Hepatic stellate cell (primary cell): ENCODE measurements at regions not wholly inside any gene's neighbourhood (a gene's known extent, or its start where the extent isn't known, plus 50 kb on each side); places are given as distances from the start of the nearest gene placed in this dataset.

ENCODE experiments used
- DNase-seq: peaks from one replicate; pipeline ENCODE4 v3.0.0; 2011; ENCODE audit warnings: low spot score

GRCh38 chr10:124346831-124347230 lies 71.9 kb downstream of the OAT start:
- DNase-seq: no peak

GRCh38 chr10:124345521-124345920 lies 73.2 kb downstream of the OAT start:
- DNase-seq: no peak

- DNase-seq: no peak
These were observed 73.8 kb downstream of the OAT start for GRCh38 chr10:124344931-124345330.

- no peak for DNase-seq
These were observed 74.5 kb downstream of the OAT start for GRCh38 chr10:124344266-124344590.

GRCh38 chr10:124343351-124344265 lies 75.1 kb downstream of the OAT start:
- DNase-seq: no peak

GRCh38 chr10:124342821-124343170 lies 75.9 kb downstream of the OAT start:
- DNase-seq: no peak

GRCh38 chr10:124342136-124342820 lies 76.4 kb downstream of the OAT start:
- DNase-seq: no peak

GRCh38 chr10:124341768-124342135 lies 77.0 kb downstream of the OAT start:
- no peak for DNase-seq

- DNase-seq: peak; percentile 72
These were observed 78.5 kb downstream of the OAT start for GRCh38 chr10:124340033-124340760.

GRCh38 chr10:124339119-124340032 lies 79.3 kb downstream of the OAT start:
- DNase-seq: no peak

GRCh38 chr10:124338276-124338925 lies 80.3 kb downstream of the OAT start:
- no peak for DNase-seq

- DNase-seq: no peak
These were observed 82.5 kb downstream of the OAT start for GRCh38 chr10:124336186-124336585.

GRCh38 chr10:124333931-124334330 lies 84.8 kb downstream of the OAT start:
- no peak for DNase-seq

GRCh38 chr10:124332426-124332825 lies 86.3 kb downstream of the OAT start:
- DNase-seq: no peak

- DNase-seq: no peak
These were observed 88.8 kb downstream of the OAT start for GRCh38 chr10:124329941-124330340.

- DNase-seq: no peak
These were observed 89.4 kb downstream of the OAT start for GRCh38 chr10:124329362-124329761.

GRCh38 chr10:124328477-124329220 lies 90.1 kb downstream of the OAT start:
- no peak for DNase-seq

GRCh38 chr10:124325998-124326636 lies 92.6 kb downstream of the OAT start:
- no peak for DNase-seq

- DNase-seq: no peak
These were observed 93.1 kb downstream of the OAT start for GRCh38 chr10:124325633-124325914.

- DNase-seq: no peak
These were observed 93.7 kb downstream of the OAT start for GRCh38 chr10:124324856-124325632.
